Upper lobe of right lung (tissue), 1 donor: ENCODE measurements at regions not wholly inside any gene's neighbourhood (a gene's known extent, or its start where the extent isn't known, plus 50 kb on each side); places are given as distances from the start of the nearest gene placed in this dataset.

Experiments
- ATAC-seq: fragments of 200-7000 bp; cut with Tn5 transposase; one replicate; pipeline ENCODE4 v1.9.1; 2020; ENCODE audit warnings: mild to moderate bottlenecking, moderate library complexity
- DNase-seq: peaks from one replicate; pipeline ENCODE4 v3.0.0-alpha.2; 2020
- H3K27ac ChIP-seq: fragments of 200-600 bp; one replicate; pipeline ENCODE4 v1.8.0; 2022
- H3K27me3 ChIP-seq: fragments of 200-600 bp; one replicate; pipeline ENCODE4 v1.8.0; 2022; ENCODE audit warnings: mild to moderate bottlenecking
- H3K36me3 ChIP-seq: fragments of 200-600 bp; one replicate; pipeline ENCODE4 v1.8.0; 2022
- H3K4me1 ChIP-seq: fragments of 200-600 bp; one replicate; pipeline ENCODE4 v1.8.0; 2022
- H3K4me3 ChIP-seq: fragments of 200-600 bp; one replicate; pipeline ENCODE4 v1.8.0; 2022; ENCODE audit warnings: mild to moderate bottlenecking
- H3K9me3 ChIP-seq: fragments of 200-600 bp; one replicate; pipeline ENCODE4 v1.8.0; 2022
- intact Hi-C: fragments of 100-400 bp; cut with DNase I; formaldehyde crosslinking; loops from one replicate; pipeline ENCODE4 v1.11.0; 2022
- TF ChIP-seq, protein P1 (sequence below): fragments of 200-600 bp; IDR thresholded peaks from one replicate; pipeline ENCODE4 v1.8.0; 2022; ENCODE audit warnings: antibody characterized with exemption
- donor health status: DM: no; HTN: yes; CAD: no; lungs with severe emphysema.

- TF ChIP-seq, protein P1, sequence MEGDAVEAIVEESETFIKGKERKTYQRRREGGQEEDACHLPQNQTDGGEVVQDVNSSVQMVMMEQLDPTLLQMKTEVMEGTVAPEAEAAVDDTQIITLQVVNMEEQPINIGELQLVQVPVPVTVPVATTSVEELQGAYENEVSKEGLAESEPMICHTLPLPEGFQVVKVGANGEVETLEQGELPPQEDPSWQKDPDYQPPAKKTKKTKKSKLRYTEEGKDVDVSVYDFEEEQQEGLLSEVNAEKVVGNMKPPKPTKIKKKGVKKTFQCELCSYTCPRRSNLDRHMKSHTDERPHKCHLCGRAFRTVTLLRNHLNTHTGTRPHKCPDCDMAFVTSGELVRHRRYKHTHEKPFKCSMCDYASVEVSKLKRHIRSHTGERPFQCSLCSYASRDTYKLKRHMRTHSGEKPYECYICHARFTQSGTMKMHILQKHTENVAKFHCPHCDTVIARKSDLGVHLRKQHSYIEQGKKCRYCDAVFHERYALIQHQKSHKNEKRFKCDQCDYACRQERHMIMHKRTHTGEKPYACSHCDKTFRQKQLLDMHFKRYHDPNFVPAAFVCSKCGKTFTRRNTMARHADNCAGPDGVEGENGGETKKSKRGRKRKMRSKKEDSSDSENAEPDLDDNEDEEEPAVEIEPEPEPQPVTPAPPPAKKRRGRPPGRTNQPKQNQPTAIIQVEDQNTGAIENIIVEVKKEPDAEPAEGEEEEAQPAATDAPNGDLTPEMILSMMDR = no peak
- intact Hi-C loops = no loop called here
- no peak overlapping the region for H3K4me3 ChIP-seq
- H3K9me3 ChIP-seq = no peaks in the 10 kb centered on the region
- H3K36me3 ChIP-seq = no peaks in the 10 kb centered on the region
- DNase-seq = no peak
- H3K27me3 ChIP-seq = no peaks in the 10 kb centered on the region
- no peaks in the 10 kb centered on the region for H3K4me1 ChIP-seq
- no peak overlapping the region for H3K27ac ChIP-seq
- no peak for ATAC-seq
Observed at GRCh38 chr4:159673221-159673620, 570.3 kb downstream of the RAPGEF2 start.

GRCh38 chr4:159674241-159674640 lies 571.4 kb downstream of the RAPGEF2 start:
- H3K4me1 ChIP-seq = no peaks in the 10 kb centered on the region
- H3K36me3 ChIP-seq = no peaks in the 10 kb centered on the region
- TF ChIP-seq, protein P1 = no peak
- H3K27me3 ChIP-seq = no peaks in the 10 kb centered on the region
- no peaks in the 10 kb centered on the region for H3K9me3 ChIP-seq
- no peak overlapping the region for H3K27ac ChIP-seq
- ATAC-seq (no peak), DNase-seq (no peak)
- no peak overlapping the region for H3K4me3 ChIP-seq
- intact Hi-C loops = no loop called here

DNA sequence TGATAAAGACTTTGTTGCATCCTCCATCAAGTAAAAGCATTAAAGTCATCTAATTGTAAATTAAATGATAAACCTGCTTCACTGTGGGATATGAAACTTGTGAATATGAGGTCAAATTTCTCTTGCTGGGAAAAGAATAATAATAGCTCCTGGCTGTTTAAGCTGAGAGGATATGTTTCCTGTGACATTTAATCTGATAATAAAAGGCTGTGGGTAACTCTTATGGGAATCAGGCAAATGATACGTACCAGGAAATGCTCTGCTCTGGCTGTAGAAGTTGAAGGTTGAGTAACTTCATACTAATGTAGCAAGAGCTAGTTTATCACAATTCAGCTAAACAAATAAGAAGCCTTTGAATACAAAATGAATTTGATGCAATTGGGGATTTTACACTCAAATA lies 574.6 kb downstream of the RAPGEF2 start:
- Histone ChIP-seq H3K27ac (no peak overlapping the region), H3K4me1 (no peaks in the 10 kb centered on the region), H3K36me3 (no peaks in the 10 kb centered on the region), H3K27me3 (no peaks in the 10 kb centered on the region), H3K9me3 (no peaks in the 10 kb centered on the region), H3K4me3 (no peak overlapping the region)
- TF ChIP-seq, protein P1 = no peak
- DNase-seq (no peak), ATAC-seq (no peak)
- intact Hi-C loops = no loop called here

GRCh38 chr4:159682996-159683395 lies 580.1 kb downstream of the RAPGEF2 start:
- no peak overlapping the region for H3K27ac ChIP-seq
- H3K4me3 ChIP-seq = no peak overlapping the region
- no peaks in the 10 kb centered on the region for H3K9me3 ChIP-seq
- no peaks in the 10 kb centered on the region for H3K36me3 ChIP-seq
- intact Hi-C loops = no loop called here
- DNase-seq (no peak), ATAC-seq (no peak)
- no peaks in the 10 kb centered on the region for H3K4me1 ChIP-seq
- no peaks in the 10 kb centered on the region for H3K27me3 ChIP-seq
- TF ChIP-seq, protein P1 = no peak

GRCh38 chr4:159684061-159684460 lies 581.2 kb downstream of the RAPGEF2 start:
- H3K4me1 ChIP-seq = no peaks in the 10 kb centered on the region
- intact Hi-C loops = no loop called here
- H3K4me3 ChIP-seq = no peak overlapping the region
- no peaks in the 10 kb centered on the region for H3K27me3 ChIP-seq
- ATAC-seq (no peak), DNase-seq (no peak)
- H3K9me3 ChIP-seq = no peaks in the 10 kb centered on the region
- TF ChIP-seq, protein P1 = no peak
- no peak overlapping the region for H3K27ac ChIP-seq
- no peaks in the 10 kb centered on the region for H3K36me3 ChIP-seq
